ENCODE measurements at regions not wholly inside any gene's neighbourhood (a gene's known extent, or its start where the extent isn't known, plus 50 kb on each side); places are given as distances from the start of the nearest gene placed in this dataset.

- DNase-seq = no peak
Measured at GRCh38 chr13:21757763-21758162, 86.9 kb downstream of the FGF9 start.

- no peak for DNase-seq
Measured at GRCh38 chr13:21758441-21758840, 87.6 kb downstream of the FGF9 start.

- no peak for DNase-seq
Measured at GRCh38 chr13:21759463-21759862, 88.6 kb downstream of the FGF9 start.

- DNase-seq = no peak
Measured at GRCh38 chr13:21759911-21760310, 89.0 kb downstream of the FGF9 start.

GRCh38 chr13:21761770-21762169 is 90.9 kb downstream of the FGF9 start:
- no peak for DNase-seq

GRCh38 chr13:21762512-21762911 is 91.6 kb downstream of the FGF9 start:
- no peak for DNase-seq

- no peak for DNase-seq
Measured at GRCh38 chr13:21767032-21767431, 96.2 kb downstream of the FGF9 start.

GRCh38 chr13:21771075-21771474 is 100.2 kb downstream of the FGF9 start:
- DNase-seq = no peak

- no peak for DNase-seq
Measured at GRCh38 chr13:21777166-21777565, 106.3 kb downstream of the FGF9 start.

- DNase-seq = no peak
Measured at GRCh38 chr13:21777813-21778212, 106.9 kb downstream of the FGF9 start.

- DNase-seq = no peak
Measured at GRCh38 chr13:21782736-21783135, 111.9 kb downstream of the FGF9 start.

- DNase-seq = no peak
Measured at GRCh38 chr13:21785990-21786389, 115.1 kb downstream of the FGF9 start.

GRCh38 chr13:21796066-21796465 is 125.2 kb downstream of the FGF9 start:
- DNase-seq = peak; percentile 68

GRCh38 chr13:21796775-21797514 is 126.1 kb downstream of the FGF9 start:
- DNase-seq = no peak

GRCh38 chr13:21797736-21798135 is 126.9 kb downstream of the FGF9 start:
- DNase-seq = no peak

GRCh38 chr13:21798181-21798580 is 127.3 kb downstream of the FGF9 start:
- no peak for DNase-seq

GRCh38 chr13:21799671-21800070 is 128.8 kb downstream of the FGF9 start:
- no peak for DNase-seq

GRCh38 chr13:21800837-21801616 is 130.2 kb downstream of the FGF9 start:
- no peak for DNase-seq

GRCh38 chr13:21805733-21806132 is 134.9 kb downstream of the FGF9 start:
- no peak for DNase-seq

- peak; percentile 28 for DNase-seq
Measured at GRCh38 chr13:21812192-21812626, 141.3 kb downstream of the FGF9 start.

GRCh38 chr13:21813110-21813509 is 142.2 kb downstream of the FGF9 start:
- DNase-seq = no peak

- no peak for DNase-seq
Measured at GRCh38 chr13:21813844-21814243, 143.0 kb downstream of the FGF9 start.

- no peak for DNase-seq
Measured at GRCh38 chr13:21814604-21815003, 143.7 kb downstream of the FGF9 start.

GRCh38 chr13:21817878-21818277 is 147.0 kb downstream of the FGF9 start:
- DNase-seq = no peak

Measured in femur (tissue), 1 donor.